HS-27A (cell line): ENCODE measurements at regions not wholly inside any gene's neighbourhood (a gene's known extent, or its start where the extent isn't known, plus 50 kb on each side); places are given as distances from the start of the nearest gene placed in this dataset.

Source experiments
- DNase-seq: peaks from one replicate; pipeline ENCODE4 v3.0.0-alpha.2; 2012; ENCODE audit warnings: low read depth, missing footprints

DNA sequence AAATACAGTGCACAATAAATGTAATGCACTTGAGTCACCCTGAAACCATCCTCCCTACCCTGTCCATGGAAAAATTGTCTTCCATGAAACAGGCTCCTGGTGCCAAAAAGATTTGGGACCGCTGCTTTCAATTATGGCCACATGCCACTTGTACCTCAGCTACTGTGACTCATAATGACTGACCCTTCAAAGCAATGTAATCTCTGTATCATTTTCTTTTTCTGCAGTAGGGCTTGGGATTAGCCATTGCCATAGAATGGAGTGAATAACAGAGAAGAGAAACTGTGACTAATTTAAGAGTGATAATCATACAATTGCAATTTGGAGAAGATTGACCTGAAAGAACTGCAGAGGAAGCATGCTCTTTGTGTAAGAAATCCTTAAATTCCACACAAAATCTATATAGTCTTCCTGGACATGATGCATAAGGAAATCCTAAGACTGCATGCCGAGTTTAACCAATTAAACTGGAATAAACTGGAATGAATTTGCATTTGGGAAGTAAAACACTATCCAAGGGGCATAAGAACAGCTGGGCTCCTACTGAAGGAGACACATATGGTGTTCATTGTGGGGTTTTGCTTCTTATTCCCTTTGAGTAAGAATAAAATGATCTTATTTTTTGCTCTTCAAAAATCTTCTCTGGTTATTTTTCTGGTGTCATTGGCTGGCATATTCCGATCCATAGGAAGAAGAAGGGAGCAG, 59.5 kb upstream of the SLC7A1 start:
- no peak for DNase-seq

DNA sequence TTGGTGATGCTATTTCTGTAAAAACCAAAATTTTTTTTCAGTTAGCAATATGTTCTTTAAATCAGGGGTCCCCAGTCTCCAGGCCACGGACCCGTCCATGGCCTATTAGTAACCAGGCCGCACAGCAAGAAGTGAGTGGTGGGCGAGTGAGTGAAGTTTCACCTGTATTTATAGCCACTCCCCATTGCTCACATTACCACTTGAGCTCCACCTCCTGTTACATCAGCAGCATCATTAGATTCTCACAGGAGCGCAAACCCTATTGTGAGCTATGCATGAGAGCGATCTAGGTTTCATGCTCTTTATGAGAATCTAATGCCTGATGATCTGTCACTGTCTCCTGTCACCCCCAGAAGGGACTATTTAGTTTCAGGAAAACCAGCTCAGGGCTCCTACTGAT, 58.9 kb upstream of the SLC7A1 start:
- DNase-seq: no peak

DNA sequence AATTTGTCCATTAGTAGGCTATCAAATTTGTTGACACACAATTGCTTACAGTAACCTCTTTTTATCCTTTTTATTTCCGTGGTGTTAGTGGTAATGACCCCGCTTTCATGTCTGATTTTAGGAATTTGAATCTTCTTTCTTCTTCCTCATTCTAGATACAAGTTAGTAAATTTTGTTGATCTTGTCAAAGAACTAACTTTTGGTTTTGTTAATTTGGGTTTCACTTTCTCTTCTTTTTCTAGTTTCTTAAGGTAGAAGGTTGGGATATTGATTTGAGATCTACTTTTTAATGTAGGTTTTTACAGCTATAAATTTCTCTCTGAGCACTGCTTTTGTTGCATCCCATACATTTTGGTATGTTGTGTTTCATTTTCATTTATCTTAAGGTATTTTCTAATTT, 53.3 kb upstream of the SLC7A1 start:
- no peak for DNase-seq
